ENCODE measurements at regions not wholly inside any gene's neighbourhood (a gene's known extent, or its start where the extent isn't known, plus 50 kb on each side); places are given as distances from the start of the nearest gene placed in this dataset.

GRCh38 chr10:21234761-21235160 is 290.7 kb downstream of the SKIDA1 start:
- no peaks in the 10 kb centered on the region for H3K27me3 ChIP-seq (ENCODE audit: control insufficient read depth in 3 of 3, insufficient read depth in 3 of 3, low read length in 3 of 3)
- no peaks in the 10 kb centered on the region for H3K36me3 ChIP-seq (ENCODE audit: control insufficient read depth in 3 of 3, insufficient read depth in 2 of 3, low read depth in 1 of 3, low read length in 3 of 3)
- 84 to 92% (median 87%) methylated on average over 6 of the region's 6 CpGs for WGBS, 3 donors
- H3K4me3 ChIP-seq (ENCODE audit: low read depth in 1 of 3, low read length in 3 of 3): no peak overlapping the region
- no peak for DNase-seq
- FAIRE-seq: no peak
- H3K9me3 ChIP-seq (ENCODE audit: control insufficient read depth in 2 of 2, insufficient read depth in 1 of 2, low read depth in 1 of 2, low read length in 1 of 2): no peaks in the 10 kb centered on the region
- no peaks in the 10 kb centered on the region for H3K4me1 ChIP-seq (ENCODE audit: control insufficient read depth in 3 of 3, insufficient read depth in 2 of 3, low read depth in 1 of 3, low read length in 2 of 3)
- H3K27ac ChIP-seq (ENCODE audit: low read depth in 1 of 3, low read length in 2 of 3): no peak overlapping the region

GRCh38 chr10:21230219-21230618 is 295.3 kb downstream of the SKIDA1 start:
- Histone ChIP-seq H3K36me3 (ENCODE audit: control insufficient read depth in 3 of 3, insufficient read depth in 2 of 3, low read depth in 1 of 3, low read length in 3 of 3) (no peaks in the 10 kb centered on the region), H3K9me3 (ENCODE audit: control insufficient read depth in 2 of 2, insufficient read depth in 1 of 2, low read depth in 1 of 2, low read length in 1 of 2) (no peaks in the 10 kb centered on the region), H3K27ac (ENCODE audit: low read depth in 1 of 3, low read length in 2 of 3) (no peak overlapping the region), H3K4me1 (ENCODE audit: control insufficient read depth in 3 of 3, insufficient read depth in 2 of 3, low read depth in 1 of 3, low read length in 2 of 3) (no peaks in the 10 kb centered on the region), H3K27me3 (ENCODE audit: control insufficient read depth in 3 of 3, insufficient read depth in 3 of 3, low read length in 3 of 3) (no peaks in the 10 kb centered on the region), H3K4me3 (ENCODE audit: low read depth in 1 of 3, low read length in 3 of 3) (no peak overlapping the region)
- FAIRE-seq: no peak
- DNase-seq: no peak

GRCh38 chr10:21217748-21218367 is 307.6 kb downstream of the SKIDA1 start:
- peaks cover 0 to 2% of the 10 kb centered on the region in 2 donors for H3K9me3 ChIP-seq (ENCODE audit: control insufficient read depth in 2 of 2, insufficient read depth in 1 of 2, low read depth in 1 of 2, low read length in 1 of 2)
- FAIRE-seq (no peak), DNase-seq (no peak)
- H3K36me3 ChIP-seq (ENCODE audit: control insufficient read depth in 3 of 3, insufficient read depth in 2 of 3, low read depth in 1 of 3, low read length in 3 of 3): no peaks in the 10 kb centered on the region
- no peak overlapping the region for H3K27ac ChIP-seq (ENCODE audit: low read depth in 1 of 3, low read length in 2 of 3)
- H3K4me1 ChIP-seq (ENCODE audit: control insufficient read depth in 3 of 3, insufficient read depth in 2 of 3, low read depth in 1 of 3, low read length in 2 of 3): no peaks in the 10 kb centered on the region
- no peak overlapping the region for H3K4me3 ChIP-seq (ENCODE audit: low read depth in 1 of 3, low read length in 3 of 3)
- 91 to 95% (median 95%) methylated on average over 10 of the region's 10 CpGs for WGBS, 3 donors
- H3K27me3 ChIP-seq (ENCODE audit: control insufficient read depth in 3 of 3, insufficient read depth in 3 of 3, low read length in 3 of 3): no peaks in the 10 kb centered on the region

GRCh38 chr10:21217107-21217506 is 308.4 kb downstream of the SKIDA1 start:
- DNase-seq (no peak), FAIRE-seq (no peak)
- Histone ChIP-seq H3K36me3 (ENCODE audit: control insufficient read depth in 3 of 3, insufficient read depth in 2 of 3, low read depth in 1 of 3, low read length in 3 of 3) (no peaks in the 10 kb centered on the region), H3K27ac (ENCODE audit: low read depth in 1 of 3, low read length in 2 of 3) (no peak overlapping the region), H3K9me3 (ENCODE audit: control insufficient read depth in 2 of 2, insufficient read depth in 1 of 2, low read depth in 1 of 2, low read length in 1 of 2) (peaks cover 0 to 2% of the 10 kb centered on the region in 2 donors), H3K27me3 (ENCODE audit: control insufficient read depth in 3 of 3, insufficient read depth in 3 of 3, low read length in 3 of 3) (no peaks in the 10 kb centered on the region), H3K4me1 (ENCODE audit: control insufficient read depth in 3 of 3, insufficient read depth in 2 of 3, low read depth in 1 of 3, low read length in 2 of 3) (no peaks in the 10 kb centered on the region), H3K4me3 (ENCODE audit: low read depth in 1 of 3, low read length in 3 of 3) (no peak overlapping the region)
- WGBS, 3 donors: 68 to 80% (median 73%) methylated on average over 3 of the region's 3 CpGs

- Histone ChIP-seq H3K27me3 (ENCODE audit: control insufficient read depth in 3 of 3, insufficient read depth in 3 of 3, low read length in 3 of 3) (no peaks in the 10 kb centered on the region), H3K4me3 (ENCODE audit: low read depth in 1 of 3, low read length in 3 of 3) (no peak overlapping the region), H3K9me3 (ENCODE audit: control insufficient read depth in 2 of 2, insufficient read depth in 1 of 2, low read depth in 1 of 2, low read length in 1 of 2) (peaks cover 0 to 2% of the 10 kb centered on the region in 2 donors), H3K36me3 (ENCODE audit: control insufficient read depth in 3 of 3, insufficient read depth in 2 of 3, low read depth in 1 of 3, low read length in 3 of 3) (no peaks in the 10 kb centered on the region), H3K4me1 (ENCODE audit: control insufficient read depth in 3 of 3, insufficient read depth in 2 of 3, low read depth in 1 of 3, low read length in 2 of 3) (no peaks in the 10 kb centered on the region), H3K27ac (ENCODE audit: low read depth in 1 of 3, low read length in 2 of 3) (no peak overlapping the region)
- no peak for FAIRE-seq
- 95 to 96% (median 95%) methylated on average over 3 of the region's 3 CpGs for WGBS, 3 donors
- no peak for DNase-seq
These were observed 311.2 kb downstream of the SKIDA1 start for GRCh38 chr10:21214329-21214728.

GRCh38 chr10:21213381-21213780 is 312.1 kb downstream of the SKIDA1 start:
- Histone ChIP-seq H3K27me3 (ENCODE audit: control insufficient read depth in 3 of 3, insufficient read depth in 3 of 3, low read length in 3 of 3) (peaks cover 0 to 3% (median 0%) of the 10 kb centered on the region in 3 donors), H3K4me1 (ENCODE audit: control insufficient read depth in 3 of 3, insufficient read depth in 2 of 3, low read depth in 1 of 3, low read length in 2 of 3) (no peaks in the 10 kb centered on the region), H3K9me3 (ENCODE audit: control insufficient read depth in 2 of 2, insufficient read depth in 1 of 2, low read depth in 1 of 2, low read length in 1 of 2) (no peaks in the 10 kb centered on the region), H3K4me3 (ENCODE audit: low read depth in 1 of 3, low read length in 3 of 3) (no peak overlapping the region), H3K36me3 (ENCODE audit: control insufficient read depth in 3 of 3, insufficient read depth in 2 of 3, low read depth in 1 of 3, low read length in 3 of 3) (no peaks in the 10 kb centered on the region), H3K27ac (ENCODE audit: low read depth in 1 of 3, low read length in 2 of 3) (no peak overlapping the region)
- no peak for FAIRE-seq
- DNase-seq: no peak
- WGBS, 3 donors: 81 to 87% (median 81%) methylated on average over 6 of the region's 6 CpGs

- 83 to 85% (median 83%) methylated on average over 5 of the region's 5 CpGs for WGBS, 3 donors
- H3K4me3 ChIP-seq (ENCODE audit: low read depth in 1 of 3, low read length in 3 of 3): no peak overlapping the region
- DNase-seq: no peak
- peaks cover 0 to under 1% of the 10 kb centered on the region in 2 donors for H3K9me3 ChIP-seq (ENCODE audit: control insufficient read depth in 2 of 2, insufficient read depth in 1 of 2, low read depth in 1 of 2, low read length in 1 of 2)
- no peaks in the 10 kb centered on the region for H3K4me1 ChIP-seq (ENCODE audit: control insufficient read depth in 3 of 3, insufficient read depth in 2 of 3, low read depth in 1 of 3, low read length in 2 of 3)
- H3K27me3 ChIP-seq (ENCODE audit: control insufficient read depth in 3 of 3, insufficient read depth in 3 of 3, low read length in 3 of 3): peaks cover 0 to 3% (median 0%) of the 10 kb centered on the region in 3 donors
- H3K36me3 ChIP-seq (ENCODE audit: control insufficient read depth in 3 of 3, insufficient read depth in 2 of 3, low read depth in 1 of 3, low read length in 3 of 3): no peaks in the 10 kb centered on the region
- FAIRE-seq: no peak
- H3K27ac ChIP-seq (ENCODE audit: low read depth in 1 of 3, low read length in 2 of 3): no peak overlapping the region
These were observed 312.6 kb downstream of the SKIDA1 start for GRCh38 chr10:21212912-21213311.

- peaks cover 0 to 6% of the 10 kb centered on the region in 2 donors for H3K9me3 ChIP-seq (ENCODE audit: control insufficient read depth in 2 of 2, insufficient read depth in 1 of 2, low read depth in 1 of 2, low read length in 1 of 2)
- H3K27ac ChIP-seq (ENCODE audit: low read depth in 1 of 3, low read length in 2 of 3): no peak overlapping the region
- H3K36me3 ChIP-seq (ENCODE audit: control insufficient read depth in 3 of 3, insufficient read depth in 2 of 3, low read depth in 1 of 3, low read length in 3 of 3): no peaks in the 10 kb centered on the region
- FAIRE-seq: no peak
- H3K27me3 ChIP-seq (ENCODE audit: control insufficient read depth in 3 of 3, insufficient read depth in 3 of 3, low read length in 3 of 3): peaks cover 0 to 3% (median 0%) of the 10 kb centered on the region in 3 donors
- no peaks in the 10 kb centered on the region for H3K4me1 ChIP-seq (ENCODE audit: control insufficient read depth in 3 of 3, insufficient read depth in 2 of 3, low read depth in 1 of 3, low read length in 2 of 3)
- no peak overlapping the region for H3K4me3 ChIP-seq (ENCODE audit: low read depth in 1 of 3, low read length in 3 of 3)
- WGBS, 3 donors: 74 to 88% (median 83%) methylated on average over 11 of the region's 11 CpGs
- no peak for DNase-seq
These were observed 313.1 kb downstream of the SKIDA1 start for GRCh38 chr10:21212348-21212747.

GRCh38 chr10:21209495-21209894 is 312.4 kb upstream of the NEBL start:
- FAIRE-seq (no peak), DNase-seq (no peak)
- H3K27ac ChIP-seq (ENCODE audit: low read depth in 1 of 3, low read length in 2 of 3): no peak overlapping the region
- WGBS, 3 donors: 81 to 89% (median 85%) methylated on average over 4 of the region's 4 CpGs
- H3K27me3 ChIP-seq (ENCODE audit: control insufficient read depth in 3 of 3, insufficient read depth in 3 of 3, low read length in 3 of 3): peaks cover 0 to 3% (median 0%) of the 10 kb centered on the region in 3 donors
- H3K4me3 ChIP-seq (ENCODE audit: low read depth in 1 of 3, low read length in 3 of 3): no peak overlapping the region
- H3K9me3 ChIP-seq (ENCODE audit: control insufficient read depth in 2 of 2, insufficient read depth in 1 of 2, low read depth in 1 of 2, low read length in 1 of 2): peaks cover 0 to 7% of the 10 kb centered on the region in 2 donors
- H3K36me3 ChIP-seq (ENCODE audit: control insufficient read depth in 3 of 3, insufficient read depth in 2 of 3, low read depth in 1 of 3, low read length in 3 of 3): no peaks in the 10 kb centered on the region
- H3K4me1 ChIP-seq (ENCODE audit: control insufficient read depth in 3 of 3, insufficient read depth in 2 of 3, low read depth in 1 of 3, low read length in 2 of 3): no peaks in the 10 kb centered on the region

All from small intestine (tissue), 7 donors.